ENCODE measurements at regions not wholly inside any gene's neighbourhood (a gene's known extent, or its start where the extent isn't known, plus 50 kb on each side); places are given as distances from the start of the nearest gene placed in this dataset.

- no peak for DNase-seq (ENCODE audit: low spot score)
- no peak for TF ChIP-seq CTCF (IDR thresholded peaks at IDR 0.05)
- no peak overlapping the region for H3K4me3 ChIP-seq
- H3K27ac ChIP-seq: no peak overlapping the region
Measured at GRCh38 chr10:78286668-78287067, 253.0 kb downstream of the RPS24 start.

GRCh38 chr10:78287618-78288017, 254.0 kb downstream of the RPS24 start:
- no peak for TF ChIP-seq CTCF (IDR thresholded peaks at IDR 0.05)
- no peak for DNase-seq (ENCODE audit: low spot score)
- no peak overlapping the region for H3K27ac ChIP-seq

DNA sequence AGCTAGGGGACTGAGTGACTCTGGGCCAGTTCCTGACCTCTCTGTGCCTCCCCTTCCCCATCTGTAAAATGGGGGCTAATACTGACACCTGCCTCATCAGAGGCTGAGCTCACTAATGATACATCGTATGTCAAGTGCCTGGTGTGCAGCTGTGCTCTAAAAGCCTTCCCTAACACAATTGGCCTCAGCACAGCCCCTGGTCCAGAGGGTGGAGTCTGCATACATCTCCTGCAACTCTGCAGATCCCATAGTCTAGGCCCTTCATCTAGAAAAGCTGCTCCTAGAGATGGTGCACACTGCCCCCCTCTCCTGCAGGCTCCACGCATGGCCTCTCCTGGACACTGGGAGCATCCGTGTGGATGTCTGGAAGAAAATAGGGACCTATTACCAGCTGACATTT, 255.0 kb downstream of the RPS24 start:
- Histone ChIP-seq H3K4me3 (no peak overlapping the region), H3K27ac (no peak overlapping the region)
- no peak for DNase-seq (ENCODE audit: low spot score)
- no peak for TF ChIP-seq CTCF (IDR thresholded peaks at IDR 0.05)

More at GRCh38 chr10:78287618-78288017, 254.0 kb downstream of the RPS24 start:
- H3K4me3 ChIP-seq: no peak overlapping the region

GRCh38 chr10:78290131-78290750, 256.6 kb downstream of the RPS24 start:
- Histone ChIP-seq H3K4me3 (no peak overlapping the region), H3K27ac (no peak overlapping the region)
- no peak for DNase-seq (ENCODE audit: low spot score)
- no peak for TF ChIP-seq CTCF (IDR thresholded peaks at IDR 0.05)

- no peak for TF ChIP-seq CTCF (IDR thresholded peaks at IDR 0.05)
- H3K4me3 ChIP-seq: no peak overlapping the region
- no peak overlapping the region for H3K27ac ChIP-seq
- no peak for DNase-seq (ENCODE audit: low spot score)
Measured at GRCh38 chr10:78291722-78292121, 258.1 kb downstream of the RPS24 start.

DNA sequence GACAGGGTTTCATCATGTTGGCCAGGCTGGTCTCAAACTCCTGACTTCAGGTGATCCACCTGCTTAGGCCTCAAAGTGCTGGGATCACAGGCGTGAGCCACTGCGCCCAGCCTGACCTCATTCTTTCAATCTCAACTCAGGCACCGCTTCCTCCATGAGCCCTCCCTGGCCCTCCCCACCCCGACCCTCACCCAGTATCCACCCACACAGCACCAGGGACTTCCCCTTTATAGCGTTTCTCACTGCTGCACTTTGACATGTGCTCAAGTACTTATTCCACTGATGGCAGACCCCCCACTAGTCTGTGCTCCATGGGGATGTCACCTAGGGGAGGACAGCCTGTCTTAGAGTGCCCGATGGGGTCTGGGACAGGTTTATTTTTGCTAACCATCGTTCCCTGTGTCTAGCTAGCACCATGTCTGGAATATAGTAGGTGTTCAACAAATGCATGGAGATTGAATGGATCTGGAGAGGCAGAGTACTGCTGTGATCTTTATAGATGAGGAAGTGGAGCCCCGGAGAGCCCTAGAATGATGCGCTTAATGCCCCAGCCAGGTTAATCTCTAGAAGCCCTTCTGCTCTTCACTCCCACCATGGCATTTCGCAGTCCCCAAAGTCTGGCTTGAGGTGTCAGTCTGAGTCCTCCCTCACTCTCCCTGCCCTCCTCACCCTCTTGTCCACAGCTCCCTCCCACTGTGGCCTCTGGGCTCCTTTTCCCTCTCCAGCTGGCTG, 258.8 kb downstream of the RPS24 start:
- TF ChIP-seq CTCF (IDR thresholded peaks at IDR 0.05): no peak
- no peak overlapping the region for H3K27ac ChIP-seq
- no peak for DNase-seq (ENCODE audit: low spot score)
- H3K4me3 ChIP-seq: no peak overlapping the region

All from coronary artery (tissue), 2 donors.